ENCODE measurements at regions not wholly inside any gene's neighbourhood (a gene's known extent, or its start where the extent isn't known, plus 50 kb on each side); places are given as distances from the start of the nearest gene placed in this dataset.

GRCh38 chr6:19349429-19349828 lies 487.7 kb upstream of the ID4 start:
- TF ChIP-seq POLR2A (IDR thresholded peaks at IDR 0.05; ENCODE audit: low read depth, low read length) (no peak), EZH2 (IDR thresholded peaks at IDR 0.05; ENCODE audit: borderline replicate concordance, low read depth, low read length, severe bottlenecking) (no peak), CTCF (IDR thresholded peaks at IDR 0.05; ENCODE audit: extremely low read depth in 1 of 2, insufficient read depth in 1 of 2, low read depth in 1 of 2, low read length in 2 of 2) (no peak), MYC (IDR thresholded peaks at IDR 0.05; ENCODE audit: low read depth, low read length) (no peak), GATA2 (IDR thresholded peaks at IDR 0.05; ENCODE audit: insufficient read depth, insufficient read length, low read depth, low read length) (no peak)

All from endothelial cell of umbilical vein (primary cell).